HCT116 (cell line): ENCODE measurements at regions not wholly inside any gene's neighbourhood (a gene's known extent, or its start where the extent isn't known, plus 50 kb on each side); places are given as distances from the start of the nearest gene placed in this dataset.

Source experiments
- ATAC-seq: fragments of 200-7000 bp; cut with Tn5 transposase; 2 replicates; pipeline ENCODE4 v1.9.1; 2020; ENCODE audit warnings: mild to moderate bottlenecking, moderate library complexity
- BruUV-seq: library from RNA; stranded (reverse); fragments of 400-500 nt; replicated peaks from 2 replicates; lab custom pipeline; 2021; lab: Mats Ljungman, UMichigan
- CTCF ChIA-PET: fragments of 300-600 bp; sonication (Branson Sonifier 250); formaldehyde crosslinking; loops from one replicate; lab custom pipeline; 2021; ENCODE audit warnings: antibody characterized with exemption; lab: Charles Lee
- POLR2A ChIA-PET: fragments of 300-600, 350-600 bp; sonication (Branson Sonifier 250); formaldehyde crosslinking; loops from one replicate; lab custom pipeline; 2021; ENCODE audit warnings: antibody characterized with exemption; lab: Charles Lee
- RAD21 ChIA-PET, 2 experiments: fragments of 300-600 bp; sonication (Branson Sonifier 250); formaldehyde crosslinking; loops; one replicate each; lab custom pipeline; 2023; ENCODE audit warnings: low total read pairs in 2 of 2; ENCODE audit not compliant: uncharacterized antibody in 2 of 2, unreplicated experiment in 2 of 2, low non-redundant PET in 1 of 2; lab: Charles Lee
- DNase-seq: peaks from one replicate; pipeline ENCODE4 v3.0.0-alpha.2; 2010; ENCODE audit warnings: low read depth, low spot score
- H2AFZ ChIP-seq: fragments of 200-600 bp; shearing (Covaris generic), sonication (generic); 2 replicates; pipeline ENCODE4 v1.6.1; 2017; ENCODE audit warnings: low read depth, mixed run types, mixed read lengths, antibody characterized with exemption, low read length; ENCODE audit not compliant: poor library complexity, severe bottlenecking
- H3K27ac ChIP-seq: 2 replicates; pipeline ENCODE4 v1.5.1; 2012; ENCODE audit warnings: low read depth, low read length
- H3K27me3 ChIP-seq: fragments of 200-600 bp; sonication (generic); 2 replicates; pipeline ENCODE4 v1.6.1; 2016; ENCODE audit warnings: mixed run types, low read length, mixed read lengths; ENCODE audit not compliant: insufficient read depth
- H3K36me3 ChIP-seq, 2 experiments: fragments of 200-500 bp in 1 of 2; fragments of 200-600 bp in 1 of 2; sonication (Bioruptor generic) in 1 of 2; sonication (generic) in 1 of 2; 2 replicates each; pipeline versions ENCODE4 v1.5.1 to v1.6.1; 2014 to 2016; ENCODE audit warnings: low read length in 2 of 2, inconsistent platforms in 1 of 2, mixed read lengths in 1 of 2, mixed run types in 1 of 2; ENCODE audit not compliant: insufficient read depth in 2 of 2, control insufficient read depth in 1 of 2
- H3K4me1 ChIP-seq, 2 experiments: fragments of 200-600 bp in 1 of 2; sonication (generic) in 1 of 2; 2 replicates each; pipeline versions ENCODE4 v1.5.1 to v1.6.1; 2012 to 2017; ENCODE audit warnings: low read length in 2 of 2, inconsistent platforms in 1 of 2, mild to moderate bottlenecking in 1 of 2, mixed read lengths in 1 of 2, mixed run types in 1 of 2, moderate library complexity in 1 of 2; ENCODE audit not compliant: insufficient read depth in 2 of 2, control insufficient read depth in 1 of 2
- H3K4me2 ChIP-seq: fragments of 200-600 bp; sonication (generic); 2 replicates; pipeline ENCODE4 v1.6.1; 2017; ENCODE audit warnings: mixed run types, low read length, mixed read lengths
- H3K4me3 ChIP-seq, 2 experiments: fragments of 200-600 bp in 1 of 2; sonication (generic) in 1 of 2; replicated peaks in 1 of 2; 2 replicates each; pipeline ENCODE4 v1.5.1; 2011 to 2016; ENCODE audit warnings: low read length in 2 of 2, control low read depth in 1 of 2, low read depth in 1 of 2, mild to moderate bottlenecking in 1 of 2, mixed read lengths in 1 of 2, mixed run types in 1 of 2
- H3K79me2 ChIP-seq: fragments of 200-600 bp; sonication (generic); 2 replicates; pipeline ENCODE4 v1.6.1; 2017; ENCODE audit warnings: mild to moderate bottlenecking, mixed run types, low read length, moderate library complexity, mixed read lengths; ENCODE audit not compliant: insufficient read depth
- H3K9ac ChIP-seq: fragments of 200-600 bp; sonication (generic); 2 replicates; pipeline ENCODE4 v1.6.1; 2016; ENCODE audit warnings: low read length, mixed read lengths
- H3K9me2 ChIP-seq: fragments of 200-600 bp; sonication (generic), shearing (Covaris generic); 2 replicates; pipeline ENCODE4 v1.6.1; 2017; ENCODE audit warnings: mixed run types, mild to moderate bottlenecking, moderate library complexity; ENCODE audit not compliant: insufficient read depth
- H3K9me3 ChIP-seq, 2 experiments: fragments of 200-500 bp in 1 of 2; fragments of 200-600 bp in 1 of 2; sonication (Bioruptor generic) in 1 of 2; sonication (generic) in 1 of 2; 2 replicates each; pipeline ENCODE4 v1.6.1; 2014 to 2017; ENCODE audit warnings: low read length in 2 of 2, mixed read lengths in 2 of 2, inconsistent platforms in 1 of 2, low read depth in 1 of 2, mild to moderate bottlenecking in 1 of 2, mixed run types in 1 of 2, moderate library complexity in 1 of 2; ENCODE audit not compliant: control insufficient read depth in 1 of 2, insufficient read depth in 1 of 2
- H4K20me1 ChIP-seq: fragments of 200-600 bp; sonication (generic), shearing (Covaris generic); 2 replicates; pipeline ENCODE4 v1.6.1; 2017; ENCODE audit warnings: mixed run types, mild to moderate bottlenecking, moderate library complexity; ENCODE audit not compliant: insufficient read depth
- CBX3 ChIP-seq: IDR thresholded peaks from 2 replicates; pipeline ENCODE4 v1.6.1; 2012; ENCODE audit warnings: low read depth
- EGR1 ChIP-seq: IDR thresholded peaks from 2 replicates; pipeline ENCODE4 v1.6.1; 2012; ENCODE audit warnings: low read depth
- FOSL1 ChIP-seq: IDR thresholded peaks from 2 replicates; pipeline ENCODE4 v1.6.1; 2012; ENCODE audit warnings: low read depth
- MAX ChIP-seq: IDR thresholded peaks from 2 replicates; pipeline ENCODE4 v1.6.1; 2012
- intact Hi-C: fragments of 100-400 bp; cut with micrococcal nuclease; formaldehyde crosslinking; loops from 2 replicates; pipeline ENCODE4 v1.10.0; 2022
- TF ChIP-seq, protein P1 (sequence below): IDR thresholded peaks from 2 replicates; pipeline ENCODE4 v1.6.1; 2011; ENCODE audit warnings: mild to moderate bottlenecking, low read length, moderate library complexity; ENCODE audit not compliant: insufficient replicate concordance; ENCODE audit errors: extremely low read depth
- TF ChIP-seq, protein P2 (sequence below): IDR thresholded peaks from 2 replicates; pipeline ENCODE4 v1.6.1; 2012; ENCODE audit warnings: low read depth

- Histone ChIP-seq H3K4me1 (no peaks in the 10 kb centered on the region), H2AFZ (no peak overlapping the region), H3K9me2 (no peaks in the 10 kb centered on the region), H4K20me1 (no peaks in the 10 kb centered on the region), H3K4me3 (no peak overlapping the region), H3K36me3 (no peaks in the 10 kb centered on the region), H3K79me2 (no peaks in the 10 kb centered on the region), H3K9ac (no peak overlapping the region), H3K27me3 (no peaks in the 10 kb centered on the region), H3K9me3 (peaks cover 16 to 18% of the 10 kb centered on the region in 2 experiments; a peak in 2 of 4 replicates), H3K4me2 (no peak overlapping the region), H3K27ac (no peak overlapping the region)
- DNase-seq (no peak), ATAC-seq (no peak)
- no TSS peak for BruUV-seq
- ChIA-PET RAD21 (no interaction called here), CTCF (no interaction called here), POLR2A (no interaction called here)
- intact Hi-C loops = no loop called here
- no peak for TF ChIP-seq EGR1
- TF ChIP-seq, protein P1, sequence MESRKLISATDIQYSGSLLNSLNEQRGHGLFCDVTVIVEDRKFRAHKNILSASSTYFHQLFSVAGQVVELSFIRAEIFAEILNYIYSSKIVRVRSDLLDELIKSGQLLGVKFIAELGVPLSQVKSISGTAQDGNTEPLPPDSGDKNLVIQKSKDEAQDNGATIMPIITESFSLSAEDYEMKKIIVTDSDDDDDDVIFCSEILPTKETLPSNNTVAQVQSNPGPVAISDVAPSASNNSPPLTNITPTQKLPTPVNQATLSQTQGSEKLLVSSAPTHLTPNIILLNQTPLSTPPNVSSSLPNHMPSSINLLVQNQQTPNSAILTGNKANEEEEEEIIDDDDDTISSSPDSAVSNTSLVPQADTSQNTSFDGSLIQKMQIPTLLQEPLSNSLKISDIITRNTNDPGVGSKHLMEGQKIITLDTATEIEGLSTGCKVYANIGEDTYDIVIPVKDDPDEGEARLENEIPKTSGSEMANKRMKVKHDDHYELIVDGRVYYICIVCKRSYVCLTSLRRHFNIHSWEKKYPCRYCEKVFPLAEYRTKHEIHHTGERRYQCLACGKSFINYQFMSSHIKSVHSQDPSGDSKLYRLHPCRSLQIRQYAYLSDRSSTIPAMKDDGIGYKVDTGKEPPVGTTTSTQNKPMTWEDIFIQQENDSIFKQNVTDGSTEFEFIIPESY = no peak
- TF ChIP-seq, protein P2, sequence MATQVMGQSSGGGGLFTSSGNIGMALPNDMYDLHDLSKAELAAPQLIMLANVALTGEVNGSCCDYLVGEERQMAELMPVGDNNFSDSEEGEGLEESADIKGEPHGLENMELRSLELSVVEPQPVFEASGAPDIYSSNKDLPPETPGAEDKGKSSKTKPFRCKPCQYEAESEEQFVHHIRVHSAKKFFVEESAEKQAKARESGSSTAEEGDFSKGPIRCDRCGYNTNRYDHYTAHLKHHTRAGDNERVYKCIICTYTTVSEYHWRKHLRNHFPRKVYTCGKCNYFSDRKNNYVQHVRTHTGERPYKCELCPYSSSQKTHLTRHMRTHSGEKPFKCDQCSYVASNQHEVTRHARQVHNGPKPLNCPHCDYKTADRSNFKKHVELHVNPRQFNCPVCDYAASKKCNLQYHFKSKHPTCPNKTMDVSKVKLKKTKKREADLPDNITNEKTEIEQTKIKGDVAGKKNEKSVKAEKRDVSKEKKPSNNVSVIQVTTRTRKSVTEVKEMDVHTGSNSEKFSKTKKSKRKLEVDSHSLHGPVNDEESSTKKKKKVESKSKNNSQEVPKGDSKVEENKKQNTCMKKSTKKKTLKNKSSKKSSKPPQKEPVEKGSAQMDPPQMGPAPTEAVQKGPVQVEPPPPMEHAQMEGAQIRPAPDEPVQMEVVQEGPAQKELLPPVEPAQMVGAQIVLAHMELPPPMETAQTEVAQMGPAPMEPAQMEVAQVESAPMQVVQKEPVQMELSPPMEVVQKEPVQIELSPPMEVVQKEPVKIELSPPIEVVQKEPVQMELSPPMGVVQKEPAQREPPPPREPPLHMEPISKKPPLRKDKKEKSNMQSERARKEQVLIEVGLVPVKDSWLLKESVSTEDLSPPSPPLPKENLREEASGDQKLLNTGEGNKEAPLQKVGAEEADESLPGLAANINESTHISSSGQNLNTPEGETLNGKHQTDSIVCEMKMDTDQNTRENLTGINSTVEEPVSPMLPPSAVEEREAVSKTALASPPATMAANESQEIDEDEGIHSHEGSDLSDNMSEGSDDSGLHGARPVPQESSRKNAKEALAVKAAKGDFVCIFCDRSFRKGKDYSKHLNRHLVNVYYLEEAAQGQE = no peak
- TF ChIP-seq FOSL1 = no peak
- TF ChIP-seq CBX3 = no peak
- no peak for TF ChIP-seq MAX
Observed at GRCh38 chr18:40651163-40651562, 1303.9 kb upstream of the PIK3C3 start.
